ENCODE measurements at regions not wholly inside any gene's neighbourhood (a gene's known extent, or its start where the extent isn't known, plus 50 kb on each side); places are given as distances from the start of the nearest gene placed in this dataset.
"Not testable (repeated sequence)": the region's sequence is repeated elsewhere in the genome, so short reads cannot be mapped to it uniquely, and the experiment has no call there.

- WGBS, 2 donors = 83 to 92% methylated on average over 1 of the region's 1 CpG
- TF ChIP-seq CTCF (IDR thresholded peaks at IDR 0.05) = no peak
- TF ChIP-seq POLR2A (IDR thresholded peaks at IDR 0.05) = no peak
Measured at GRCh38 chr2:133865141-133865540, 296.9 kb upstream of the NCKAP5 start.

GRCh38 chr2:133867166-133867565 lies 298.9 kb upstream of the NCKAP5 start:
- no peak for DNase-seq
- no peaks in the 10 kb centered on the region for H3K36me3 ChIP-seq (ENCODE audit: low read depth, missing control alignments)

More at GRCh38 chr2:133865141-133865540, 296.9 kb upstream of the NCKAP5 start:
- Histone ChIP-seq H3K27ac (no peak overlapping the region), H3K4me1 (no peaks in the 10 kb centered on the region), H3K9me3 (no peaks in the 10 kb centered on the region), H3K36me3 (ENCODE audit: low read depth, missing control alignments) (no peaks in the 10 kb centered on the region), H3K27me3 (no peaks in the 10 kb centered on the region), H3K4me3 (no peak overlapping the region)
- no peak for DNase-seq
- intact Hi-C loops (cut with DNase I; ENCODE audit: low total_unique reads) = no loop called here

GRCh38 chr2:133871545-133872209 lies 303.4 kb upstream of the NCKAP5 start:
- no peaks in the 10 kb centered on the region for H3K27me3 ChIP-seq
- H3K36me3 ChIP-seq (ENCODE audit: low read depth, missing control alignments) = no peaks in the 10 kb centered on the region
- no peak overlapping the region for H3K4me3 ChIP-seq
- no peaks in the 10 kb centered on the region for H3K4me1 ChIP-seq
- H3K9me3 ChIP-seq = no peaks in the 10 kb centered on the region
- TF ChIP-seq CTCF (IDR thresholded peaks at IDR 0.05) (no peak), POLR2A (IDR thresholded peaks at IDR 0.05) (no peak)
- H3K27ac ChIP-seq = no peak overlapping the region
- 82 to 84% methylated on average over 4 of the region's 4 CpGs for WGBS, 2 donors
- intact Hi-C loops (cut with DNase I; ENCODE audit: low total_unique reads) = no loop called here
- DNase-seq = no peak

More at GRCh38 chr2:133867166-133867565, 298.9 kb upstream of the NCKAP5 start:
- H3K9me3 ChIP-seq = no peaks in the 10 kb centered on the region
- H3K27ac ChIP-seq = no peak overlapping the region
- H3K27me3 ChIP-seq = no peaks in the 10 kb centered on the region
- intact Hi-C loops (cut with DNase I; ENCODE audit: low total_unique reads) = no loop called here
- 77 to 84% methylated on average over 2 of the region's 2 CpGs for WGBS, 2 donors
- no peaks in the 10 kb centered on the region for H3K4me1 ChIP-seq
- H3K4me3 ChIP-seq = no peak overlapping the region
- TF ChIP-seq CTCF (IDR thresholded peaks at IDR 0.05) (no peak), POLR2A (IDR thresholded peaks at IDR 0.05) (no peak)

- TF ChIP-seq POLR2A (IDR thresholded peaks at IDR 0.05) (no peak), CTCF (IDR thresholded peaks at IDR 0.05) (no peak)
- DNase-seq = no peak
- Histone ChIP-seq H3K4me1 (no peaks in the 10 kb centered on the region), H3K27ac (no peak overlapping the region), H3K36me3 (ENCODE audit: low read depth, missing control alignments) (no peaks in the 10 kb centered on the region), H3K27me3 (no peaks in the 10 kb centered on the region), H3K4me3 (no peak overlapping the region), H3K9me3 (no peaks in the 10 kb centered on the region)
- intact Hi-C loops (cut with DNase I; ENCODE audit: low total_unique reads) = no loop called here
- 82 to 94% methylated on average over 4 to 5 of the region's 5 CpGs for WGBS, 2 donors
Measured at GRCh38 chr2:133878326-133878725, 310.1 kb upstream of the NCKAP5 start.

- intact Hi-C loops (cut with DNase I; ENCODE audit: low total_unique reads) = loop anchor here (10.0 kb wide), 1 partner anchor 235 kb away; no protein-coding TSS in a partner anchor
Measured at GRCh38 chr2:133879703-133880102, 311.4 kb upstream of the NCKAP5 start.

GRCh38 chr2:133882159-133882558 lies 313.9 kb upstream of the NCKAP5 start:
- H3K27ac ChIP-seq; H3K9me3 ChIP-seq; H3K27me3 ChIP-seq; DNase-seq; H3K36me3 ChIP-seq (ENCODE audit: low read depth, missing control alignments); H3K4me3 ChIP-seq; H3K4me1 ChIP-seq: not testable (repeated sequence)
- 85 to 90% methylated on average over 4 of the region's 4 CpGs for WGBS, 2 donors
- intact Hi-C loops (cut with DNase I; ENCODE audit: low total_unique reads) = loop anchor here (10.0 kb wide), 1 partner anchor 233 kb away; no protein-coding TSS in a partner anchor

More at GRCh38 chr2:133879703-133880102, 311.4 kb upstream of the NCKAP5 start:
- Histone ChIP-seq H3K4me1 (no peaks in the 10 kb centered on the region), H3K27ac (no peak overlapping the region), H3K9me3 (no peaks in the 10 kb centered on the region), H3K4me3 (no peak overlapping the region), H3K27me3 (no peaks in the 10 kb centered on the region), H3K36me3 (ENCODE audit: low read depth, missing control alignments) (no peaks in the 10 kb centered on the region)
- TF ChIP-seq CTCF (IDR thresholded peaks at IDR 0.05) (no peak), POLR2A (IDR thresholded peaks at IDR 0.05) (no peak)
- no peak for DNase-seq
- WGBS, 2 donors = 96 to 97% methylated on average over 1 of the region's 1 CpG
